SK-N-DZ (cell line): ENCODE measurements at regions not wholly inside any gene's neighbourhood (a gene's known extent, or its start where the extent isn't known, plus 50 kb on each side); places are given as distances from the start of the nearest gene placed in this dataset.
A peak's percentile ranks its signal among the peaks of the same experiment; 100 is the strongest.

ENCODE experiments used
- DNase-seq: peaks from one replicate; pipeline ENCODE4 v3.0.0-alpha.2; 2015; ENCODE audit warnings: low spot score

- no peak for DNase-seq
Measured at GRCh38 chr18:5640939-5641338, 97.1 kb upstream of the EPB41L3 start.

GRCh38 chr18:5639131-5639530, 95.3 kb upstream of the EPB41L3 start:
- no peak for DNase-seq

GRCh38 chr18:5632041-5632440, 88.2 kb upstream of the EPB41L3 start:
- no peak for DNase-seq

- no peak for DNase-seq
Measured at GRCh38 chr18:5630900-5631413, 87.2 kb upstream of the EPB41L3 start.

- peak; percentile 60 for DNase-seq
Measured at GRCh38 chr18:5630057-5630899, 86.5 kb upstream of the EPB41L3 start.

- DNase-seq: peak; percentile 26
Measured at GRCh38 chr18:5628512-5629255, 84.9 kb upstream of the EPB41L3 start.

- DNase-seq: no peak
Measured at GRCh38 chr18:5627776-5628511, 84.1 kb upstream of the EPB41L3 start.

- no peak for DNase-seq
Measured at GRCh38 chr18:5626130-5626880, 82.5 kb upstream of the EPB41L3 start.

GRCh38 chr18:5625076-5625475, 81.3 kb upstream of the EPB41L3 start:
- no peak for DNase-seq

GRCh38 chr18:5622905-5623304, 79.1 kb upstream of the EPB41L3 start:
- DNase-seq: no peak

GRCh38 chr18:5620289-5620688, 76.5 kb upstream of the EPB41L3 start:
- no peak for DNase-seq

GRCh38 chr18:5619376-5619775, 75.6 kb upstream of the EPB41L3 start:
- DNase-seq: no peak

- DNase-seq: no peak
Measured at GRCh38 chr18:5618047-5618688, 74.4 kb upstream of the EPB41L3 start.

GRCh38 chr18:5611221-5611620, 67.4 kb upstream of the EPB41L3 start:
- DNase-seq: no peak

- no peak for DNase-seq
Measured at GRCh38 chr18:5608846-5609245, 65.0 kb upstream of the EPB41L3 start.

GRCh38 chr18:5606951-5607350, 63.2 kb upstream of the EPB41L3 start:
- DNase-seq: no peak

- DNase-seq: no peak
Measured at GRCh38 chr18:5604778-5605177, 61.0 kb upstream of the EPB41L3 start.

GRCh38 chr18:5603153-5603552, 59.4 kb upstream of the EPB41L3 start:
- DNase-seq: no peak

GRCh38 chr18:5601188-5601624, 57.4 kb upstream of the EPB41L3 start:
- peak; percentile 71 for DNase-seq

GRCh38 chr18:5600378-5601071, 56.7 kb upstream of the EPB41L3 start:
- DNase-seq: peak; percentile 53
